IMR-90 (cell line): ENCODE measurements at regions not wholly inside any gene's neighbourhood (a gene's known extent, or its start where the extent isn't known, plus 50 kb on each side); places are given as distances from the start of the nearest gene placed in this dataset.

Experiments
- ATAC-seq: fragments of 200-7000 bp; cut with Tn5 transposase; 2 replicates; pipeline ENCODE4 v1.9.1; 2020; ENCODE audit warnings: low read depth, mild to moderate bottlenecking, moderate library complexity
- BruUV-seq: library from RNA; stranded (reverse); fragments of 400-500 nt; replicated peaks from 2 replicates; lab custom pipeline; 2021; lab: Mats Ljungman, UMichigan
- CTCF ChIA-PET: fragments of 300-600 bp; formaldehyde crosslinking; extraction: SDS; loops from one replicate; lab custom pipeline; 2021; ENCODE audit warnings: antibody characterized with exemption; lab: Yijun Ruan, JAX
- POLR2A ChIA-PET: fragments of 300-600 bp; sonication (Branson Sonifier 250); formaldehyde crosslinking; loops from one replicate; lab custom pipeline; 2022; ENCODE audit warnings: antibody characterized with exemption; ENCODE audit not compliant: unreplicated experiment; lab: Charles Lee
- DNase-seq: peaks from one replicate; pipeline ENCODE4 v3.0.0; 2013
- H2AFZ ChIP-seq: replicated peaks from 2 replicates; pipeline ENCODE3; 2013; ENCODE audit warnings: low read length, mild to moderate bottlenecking; ENCODE audit not compliant: poor library complexity
- H2AK5ac ChIP-seq: 2 replicates; pipeline ENCODE4 v1.6.1; 2013; ENCODE audit warnings: low read depth, low read length, inconsistent platforms
- H2AK9ac ChIP-seq: replicated peaks from 2 replicates; pipeline ENCODE3; 2013; ENCODE audit warnings: mild to moderate bottlenecking, low read depth, low read length, moderate library complexity; ENCODE audit not compliant: poor library complexity
- H2BK120ac ChIP-seq: 2 replicates; pipeline ENCODE4 v1.6.1; 2013; ENCODE audit warnings: low read depth, low read length, inconsistent platforms
- H2BK15ac ChIP-seq: 3 replicates; pipeline ENCODE4 v1.6.1; 2013; ENCODE audit warnings: low read depth, low read length, inconsistent platforms
- H2BK20ac ChIP-seq: 2 replicates; pipeline ENCODE4 v1.6.1; 2013; ENCODE audit warnings: low read depth, mild to moderate bottlenecking, inconsistent platforms, low read length, moderate library complexity
- H2BK5ac ChIP-seq: 2 replicates; pipeline ENCODE4 v1.6.1; 2013; ENCODE audit warnings: mild to moderate bottlenecking, low read depth, low read length, inconsistent platforms; ENCODE audit not compliant: poor library complexity, severe bottlenecking
- H3K14ac ChIP-seq: replicated peaks from 2 replicates; pipeline ENCODE4 v1.6.1; 2013; ENCODE audit warnings: low read depth, low read length, inconsistent platforms
- H3K18ac ChIP-seq: 2 replicates; pipeline ENCODE4 v1.6.1; 2013; ENCODE audit warnings: low read depth, low read length, control low read depth
- H3K23ac ChIP-seq: 2 replicates; pipeline ENCODE4 v1.6.1; 2013; ENCODE audit warnings: low read depth, low read length, inconsistent platforms
- H3K27ac ChIP-seq: 2 replicates; pipeline ENCODE4 v1.5.1; 2013; ENCODE audit warnings: mild to moderate bottlenecking, control low read depth, low read length; ENCODE audit not compliant: insufficient read depth
- H3K27me3 ChIP-seq: 2 replicates; pipeline ENCODE4 v1.6.1; 2013; ENCODE audit warnings: low read length; ENCODE audit not compliant: control insufficient read depth, insufficient read depth
- H3K36me3 ChIP-seq: 2 replicates; pipeline ENCODE4 v1.6.1; 2013; ENCODE audit warnings: low read length, mixed read lengths; ENCODE audit not compliant: control insufficient read depth, insufficient read depth
- H3K4ac ChIP-seq: 2 replicates; pipeline ENCODE4 v1.6.1; 2013; ENCODE audit warnings: low read depth, low read length, inconsistent platforms
- H3K4me1 ChIP-seq: 2 replicates; pipeline ENCODE4 v1.6.1; 2013; ENCODE audit warnings: low read length, mixed read lengths; ENCODE audit not compliant: control insufficient read depth, insufficient read depth
- H3K4me2 ChIP-seq: 2 replicates; pipeline ENCODE4 v1.6.1; 2013; ENCODE audit warnings: low read depth, mild to moderate bottlenecking, control low read depth, low read length, moderate library complexity
- H3K4me3 ChIP-seq: 2 replicates; pipeline ENCODE4 v1.5.1; 2013; ENCODE audit warnings: low read depth, mild to moderate bottlenecking, control low read depth, low read length, moderate library complexity; ENCODE audit not compliant: insufficient read depth
- H3K56ac ChIP-seq: 2 replicates; pipeline ENCODE4 v1.6.1; 2013; ENCODE audit warnings: low read length, inconsistent platforms; ENCODE audit not compliant: insufficient read depth; ENCODE audit errors: extremely low read depth
- H3K79me1 ChIP-seq, 2 experiments: 2 replicates each; pipeline ENCODE4 v1.6.1; 2013; ENCODE audit warnings: low read length in 2 of 2, inconsistent platforms in 1 of 2, low read depth in 1 of 2
- H3K9ac ChIP-seq: 2 replicates; pipeline ENCODE4 v1.6.1; 2013; ENCODE audit warnings: low read depth, low read length, control low read depth
- H3K9me1 ChIP-seq: 2 replicates; pipeline ENCODE4 v1.6.1; 2013; ENCODE audit warnings: low read length, inconsistent platforms; ENCODE audit not compliant: insufficient read depth
- H3K9me3 ChIP-seq: 2 replicates; pipeline ENCODE4 v1.6.1; 2013; ENCODE audit warnings: low read length; ENCODE audit not compliant: control insufficient read depth, insufficient read depth
- H4K20me1 ChIP-seq: 2 replicates; pipeline ENCODE4 v1.6.1; 2013; ENCODE audit warnings: low read length, inconsistent platforms; ENCODE audit not compliant: insufficient read depth
- H4K5ac ChIP-seq: 2 replicates; pipeline ENCODE4 v1.6.1; 2013; ENCODE audit warnings: mild to moderate bottlenecking, low read depth, low read length, control low read depth
- H4K8ac ChIP-seq, 2 experiments: 2 replicates each; pipeline ENCODE4 v1.6.1; 2013; ENCODE audit warnings: low read depth in 2 of 2, low read length in 2 of 2, control low read depth in 1 of 2, inconsistent platforms in 1 of 2
- H4K91ac ChIP-seq: 2 replicates; pipeline ENCODE4 v1.6.1; 2013; ENCODE audit warnings: low read depth, low read length, inconsistent platforms; ENCODE audit not compliant: insufficient read depth
- BHLHE40 ChIP-seq: fragments of 150-350 bp; IDR thresholded peaks from 2 replicates; pipeline ENCODE4 v1.6.1; 2016; ENCODE audit warnings: mild to moderate bottlenecking, low read depth, low read length
- CHD1 ChIP-seq: IDR thresholded peaks from 2 replicates; pipeline ENCODE4 v1.6.1; 2012; ENCODE audit warnings: low read depth, low read length, improper control_type of control experiment
- CTCF ChIP-seq: conservative IDR thresholded peaks from 2 replicates; pipeline ENCODE4 v1.5.1; 2012; ENCODE audit warnings: mild to moderate bottlenecking, low read depth, low read length, improper control_type of control experiment
- MXI1 ChIP-seq: IDR thresholded peaks from 2 replicates; pipeline ENCODE4 v1.6.1; 2012; ENCODE audit warnings: low read depth, mild to moderate bottlenecking, low read length, moderate library complexity, borderline replicate concordance
- SMC3 ChIP-seq: fragments of 150-350 bp; IDR thresholded peaks from 2 replicates; pipeline ENCODE4 v1.6.1; 2016; ENCODE audit warnings: low read depth, mild to moderate bottlenecking, antibody characterized with exemption, low read length, moderate library complexity
- WGBS, 2 experiments: methylation state at CpG; one replicate each; pipeline versions ENCODE4 v1.1.5 to v1.1.7; 2013; ENCODE audit warnings: missing lambda C conversion rate in 2 of 2; ENCODE audit not compliant: insufficient read length in 1 of 2; ENCODE audit errors: extremely low coverage in 2 of 2; 5-methylcytosine and 5-hydroxymethylcytosine counted together
- dilution Hi-C: fragments of 300-500 bp; cut with HindIII; formaldehyde crosslinking; loops from one replicate; pipeline ENCODE4 v1.14.3; 2018; ENCODE audit warnings: low sequenced_read_pairs; ENCODE audit not compliant: unreplicated experiment
- in situ Hi-C: fragments of 300-500 bp; cut with MboI; formaldehyde crosslinking; loops from 3 replicates; pipeline ENCODE4 v1.14.3; 2019; ENCODE audit warnings: low sequenced_read_pairs, inconsistent platforms, mixed read lengths
- intact Hi-C: fragments of 100-400 bp; cut with micrococcal nuclease; formaldehyde crosslinking; loops from 2 replicates; pipeline ENCODE4 v1.10.0; 2022

- no peak for DNase-seq
- POLR2A ChIA-PET, result no interaction called here
- Histone ChIP-seq H4K5ac (no peak overlapping the region), H2AK9ac (no peak overlapping the region), H4K8ac (no peak overlapping the region), H2BK15ac (no peak overlapping the region), H2AFZ (no peak overlapping the region), H3K27ac (no peak overlapping the region), H3K9me3 (peaks cover 15% of the 10 kb centered on the region), H3K18ac (no peak overlapping the region), H2AK5ac (no peak overlapping the region), H3K79me1 (no peaks in the 10 kb centered on the region), H4K91ac (no peak overlapping the region), H4K20me1 (no peaks in the 10 kb centered on the region), H3K56ac (no peak overlapping the region), H3K4me3 (no peak overlapping the region), H2BK120ac (no peak overlapping the region), H2BK20ac (no peak overlapping the region), H3K4ac (no peak overlapping the region), H3K4me1 (no peaks in the 10 kb centered on the region), H3K27me3 (no peaks in the 10 kb centered on the region), H3K36me3 (no peaks in the 10 kb centered on the region), H2BK5ac (no peak overlapping the region), H3K9ac (no peak overlapping the region), H3K4me2 (no peak overlapping the region), H3K23ac (no peak overlapping the region), H3K9me1 (no peaks in the 10 kb centered on the region), H3K14ac (no peak overlapping the region)
- dilution Hi-C loops, result no loop called here
- 60% methylated on average over 1 of the region's 11 CpGs; no CpG with 5 or more reads in 1 of the 2 experiments for WGBS, 2 experiments
- intact Hi-C loops, result no loop called here
- BruUV-seq, result no TSS peak
- CTCF ChIA-PET, result no interaction called here
- no peak for ATAC-seq
- TF ChIP-seq CHD1 (no peak), CTCF (no peak), SMC3 (no peak), MXI1 (no peak), BHLHE40 (no peak)
- in situ Hi-C loops, result no loop called here
Measured at GRCh38 chr21:18987520-18988026, 584.0 kb upstream of the TMPRSS15 start.
